Epithelial cell of proximal tubule (primary cell): ENCODE measurements at regions not wholly inside any gene's neighbourhood (a gene's known extent, or its start where the extent isn't known, plus 50 kb on each side); places are given as distances from the start of the nearest gene placed in this dataset.

Source experiments
- DNase-seq: peaks from one replicate; pipeline ENCODE4 v3.0.0-alpha.2; 2011; ENCODE audit warnings: low read depth
- H3K4me3 ChIP-seq: 2 replicates; pipeline ENCODE4 v1.5.1; 2011; ENCODE audit warnings: low read depth, mild to moderate bottlenecking, low read length
- CTCF ChIP-seq: conservative IDR thresholded peaks from 2 replicates; pipeline ENCODE4 v1.5.1; 2012; ENCODE audit warnings: low read depth, mild to moderate bottlenecking, low read length

GRCh38 chr11:116057000-116057399, 552.8 kb upstream of the CADM1 start:
- no peak for DNase-seq
- TF ChIP-seq CTCF = no peak
- H3K4me3 ChIP-seq = no peak overlapping the region

- no peak for DNase-seq
- H3K4me3 ChIP-seq = no peak overlapping the region
- TF ChIP-seq CTCF = no peak
Measured at GRCh38 chr11:116055064-116055463, 550.8 kb upstream of the CADM1 start.

- DNase-seq = no peak
- TF ChIP-seq CTCF = no peak
- no peak overlapping the region for H3K4me3 ChIP-seq
Measured at GRCh38 chr11:116053548-116053919, 549.3 kb upstream of the CADM1 start.

- TF ChIP-seq CTCF = no peak
- no peak for DNase-seq
- H3K4me3 ChIP-seq = no peak overlapping the region
Measured at GRCh38 chr11:116052603-116053547, 548.7 kb upstream of the CADM1 start.

- no peak overlapping the region for H3K4me3 ChIP-seq
- DNase-seq = no peak
- TF ChIP-seq CTCF = no peak
Measured at GRCh38 chr11:116051494-116051893, 547.3 kb upstream of the CADM1 start.

- no peak for DNase-seq
- no peak overlapping the region for H3K4me3 ChIP-seq
- no peak for TF ChIP-seq CTCF
Measured at GRCh38 chr11:116049383-116049782, 545.2 kb upstream of the CADM1 start.

GRCh38 chr11:116046127-116046526, 541.9 kb upstream of the CADM1 start:
- TF ChIP-seq CTCF = no peak
- no peak overlapping the region for H3K4me3 ChIP-seq
- no peak for DNase-seq
